Kidney (tissue), 13 donors: ENCODE measurements at regions not wholly inside any gene's neighbourhood (a gene's known extent, or its start where the extent isn't known, plus 50 kb on each side); places are given as distances from the start of the nearest gene placed in this dataset.
"Not testable (repeated sequence)": the region's sequence is repeated elsewhere in the genome, so short reads cannot be mapped to it uniquely, and the experiment has no call there.

Experiments used
- DNase-seq, 5 donors: peaks; one replicate each; pipeline ENCODE4 v3.0.0-alpha.2; 2013 to 2020
- FAIRE-seq: peaks from 2 replicates; lab custom pipeline; 2012; peaks lifted over from hg19 to GRCh38; lab: Jason Lieb, UNC
- H3K27ac ChIP-seq, 2 donors: one replicate each; pipeline ENCODE4 v1.7.0; 2013; ENCODE audit warnings: low read depth in 2 of 2, low read length in 2 of 2, inconsistent platforms in 1 of 2
- H3K27me3 ChIP-seq: one replicate; pipeline ENCODE4 v1.7.1; 2013; ENCODE audit warnings: low read length, inconsistent platforms; ENCODE audit not compliant: control insufficient read depth, insufficient read depth
- H3K36me3 ChIP-seq, 3 donors: one replicate each; pipeline versions ENCODE4 v1.7.0 to v1.7.1; 2013; ENCODE audit warnings: low read length in 3 of 3, control low read depth in 1 of 3, inconsistent platforms in 1 of 3; ENCODE audit not compliant: insufficient read depth in 3 of 3, control insufficient read depth in 2 of 3
- H3K4me1 ChIP-seq, 3 donors: one replicate each; pipeline versions ENCODE4 v1.7.0 to v1.7.1; 2013; ENCODE audit warnings: low read length in 3 of 3, inconsistent platforms in 1 of 3, low read depth in 1 of 3; ENCODE audit not compliant: control insufficient read depth in 2 of 3, insufficient read depth in 2 of 3
- H3K4me3 ChIP-seq, 3 donors: one replicate each; pipeline versions ENCODE4 v1.7.0 to v1.8.1; 2013; ENCODE audit warnings: low read length in 3 of 3, control low read depth in 1 of 3, inconsistent platforms in 1 of 3
- H3K9ac ChIP-seq, 3 donors: one replicate each; pipeline versions ENCODE4 v1.7.0 to v1.7.1; 2013; ENCODE audit warnings: low read length in 3 of 3, control low read depth in 1 of 3, inconsistent platforms in 1 of 3
- H3K9me3 ChIP-seq, 3 donors: one replicate each; pipeline versions ENCODE4 v1.7.0 to v1.7.1; 2013; ENCODE audit warnings: low read length in 3 of 3, control low read depth in 1 of 3, inconsistent platforms in 1 of 3; ENCODE audit not compliant: control insufficient read depth in 2 of 3, insufficient read depth in 1 of 3
- intact Hi-C: fragments of 100-400 bp; cut with DNase I; formaldehyde crosslinking; loops from one replicate; pipeline ENCODE4 v1.11.1; 2022
- TF ChIP-seq, protein P1 (sequence below): IDR thresholded peaks from 3 replicates; pipeline ENCODE4 v1.5.1; 2012; ENCODE audit warnings: mild to moderate bottlenecking, moderate library complexity, borderline replicate concordance; ENCODE audit not compliant: insufficient read depth; ENCODE audit errors: extremely low read depth
- donor health status: control.
- donor health status: control.
- donor health status: control.
- donor health status: control.
- donor health status: control.
- donor health status: DM: yes; HTN: yes; CAD: no.
- donor health status: Normal renal cell carcinoma (clear cell type).

DNA sequence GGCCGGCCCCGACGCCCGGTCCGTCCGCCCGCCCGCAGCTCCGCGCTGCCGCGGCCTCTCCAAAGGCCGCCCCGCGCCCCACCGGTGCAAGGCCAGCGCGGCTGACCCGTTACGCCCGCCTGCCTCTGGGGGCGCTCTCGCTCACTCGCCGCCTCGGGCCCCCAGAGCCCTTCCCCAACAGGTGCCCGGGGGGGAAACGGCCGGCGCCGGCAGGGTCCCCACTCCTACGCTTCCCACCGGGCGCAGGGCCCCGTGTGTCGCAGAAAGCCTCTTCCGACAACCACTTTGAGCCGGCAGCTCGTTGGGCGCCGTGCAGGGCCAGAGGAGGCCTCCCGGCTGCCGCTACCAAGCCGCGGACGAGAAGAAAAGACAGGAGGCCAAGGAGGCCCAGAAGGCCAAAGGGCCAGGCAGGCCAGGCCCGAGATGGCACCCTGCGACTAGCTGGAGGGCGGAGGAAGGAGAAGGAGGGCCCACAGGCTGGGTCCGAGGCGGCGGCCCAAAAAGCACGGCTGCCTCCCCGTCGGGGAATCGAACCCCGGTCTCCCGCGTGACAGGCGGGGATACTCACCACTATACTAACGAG, 64.9 kb upstream of the FCGR2A start:
- Histone ChIP-seq H3K36me3 (no peaks in the 10 kb centered on the region), H3K27me3 (peaks cover 18% of the 10 kb centered on the region), H3K4me3 (peak overlapping the region; percentile 30 to 38 (median 35)), H3K27ac (no peak overlapping the region), H3K9ac (no peak overlapping the region), H3K4me1 (peaks cover 0 to 5% (median 0%) of the 10 kb centered on the region in 3 donors), H3K9me3 (no peaks in the 10 kb centered on the region)
- TF ChIP-seq, protein P1, sequence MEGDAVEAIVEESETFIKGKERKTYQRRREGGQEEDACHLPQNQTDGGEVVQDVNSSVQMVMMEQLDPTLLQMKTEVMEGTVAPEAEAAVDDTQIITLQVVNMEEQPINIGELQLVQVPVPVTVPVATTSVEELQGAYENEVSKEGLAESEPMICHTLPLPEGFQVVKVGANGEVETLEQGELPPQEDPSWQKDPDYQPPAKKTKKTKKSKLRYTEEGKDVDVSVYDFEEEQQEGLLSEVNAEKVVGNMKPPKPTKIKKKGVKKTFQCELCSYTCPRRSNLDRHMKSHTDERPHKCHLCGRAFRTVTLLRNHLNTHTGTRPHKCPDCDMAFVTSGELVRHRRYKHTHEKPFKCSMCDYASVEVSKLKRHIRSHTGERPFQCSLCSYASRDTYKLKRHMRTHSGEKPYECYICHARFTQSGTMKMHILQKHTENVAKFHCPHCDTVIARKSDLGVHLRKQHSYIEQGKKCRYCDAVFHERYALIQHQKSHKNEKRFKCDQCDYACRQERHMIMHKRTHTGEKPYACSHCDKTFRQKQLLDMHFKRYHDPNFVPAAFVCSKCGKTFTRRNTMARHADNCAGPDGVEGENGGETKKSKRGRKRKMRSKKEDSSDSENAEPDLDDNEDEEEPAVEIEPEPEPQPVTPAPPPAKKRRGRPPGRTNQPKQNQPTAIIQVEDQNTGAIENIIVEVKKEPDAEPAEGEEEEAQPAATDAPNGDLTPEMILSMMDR = peak; percentile 22
- FAIRE-seq (no peak), DNase-seq (peak; percentile 57 to 82 (median 73))
- intact Hi-C loops = no loop called here

DNA sequence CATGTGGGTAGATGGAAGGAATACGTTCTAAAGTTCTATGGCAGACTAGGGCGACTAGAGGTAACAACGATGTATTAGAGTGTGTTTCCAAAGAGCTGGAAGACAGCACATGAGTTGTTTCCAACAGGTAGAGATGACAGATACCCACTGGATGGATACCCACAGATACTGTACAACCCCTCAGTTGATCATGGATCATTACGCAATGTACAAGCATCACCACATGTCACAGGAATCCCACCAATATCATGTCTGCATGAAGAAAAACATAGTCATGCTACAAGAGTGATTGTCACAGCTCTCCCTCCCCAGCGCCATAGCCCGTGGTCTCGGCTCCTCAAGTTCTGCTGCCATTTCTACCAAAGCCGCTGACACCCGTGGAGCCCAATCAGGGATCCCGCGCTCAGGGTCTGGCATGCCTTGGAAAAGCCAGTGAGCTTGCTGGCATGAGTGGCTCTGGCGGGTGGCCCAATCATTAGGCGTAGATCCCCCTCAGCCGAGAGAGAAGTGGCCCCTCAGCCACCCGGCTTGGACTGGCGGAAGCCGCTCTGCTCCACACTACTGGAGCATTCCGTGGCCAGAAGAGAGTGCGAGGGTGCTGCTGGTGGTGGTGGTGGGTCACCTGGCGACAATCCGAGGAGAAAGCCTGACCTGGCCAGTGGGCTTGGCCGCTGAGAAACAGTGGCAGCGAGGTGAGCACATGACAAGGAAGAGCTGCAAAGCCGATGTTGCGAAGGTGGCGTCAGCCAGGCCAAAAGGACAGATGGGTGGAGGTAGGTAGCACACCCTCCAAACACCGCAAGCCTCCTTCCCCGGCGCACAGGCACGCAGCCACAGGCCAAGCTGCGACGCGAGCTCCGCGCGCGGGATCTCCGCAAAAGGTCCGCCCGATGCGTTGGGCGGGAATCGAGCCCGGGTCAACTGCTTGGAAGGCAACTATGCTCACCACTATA, 65.7 kb upstream of the FCGR2A start:
- DNase-seq = peak; percentile 14 to 72 (median 21)

DNA sequence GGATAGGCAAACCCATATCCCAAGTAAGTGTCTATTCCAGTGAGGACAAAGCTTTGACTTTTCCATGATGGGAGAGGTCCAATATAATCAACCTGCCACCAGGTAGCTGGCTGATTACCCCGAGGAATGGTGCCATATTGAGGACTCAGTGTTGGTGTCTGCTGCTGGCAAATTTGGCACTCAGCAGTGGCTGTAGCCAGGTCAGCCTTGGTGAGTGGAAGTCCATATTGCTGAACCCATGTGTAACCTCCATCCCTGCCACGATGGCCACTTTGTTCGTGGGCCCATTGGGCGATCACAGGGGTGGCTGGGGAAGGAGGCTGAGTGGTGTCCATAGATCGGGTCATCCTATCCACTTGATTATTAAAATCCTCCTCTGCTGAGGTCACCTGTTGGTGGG, 65.5 kb upstream of the CFAP126 start:
- H3K27ac ChIP-seq, FAIRE-seq, H3K36me3 ChIP-seq, H3K9me3 ChIP-seq, H3K9ac ChIP-seq, DNase-seq, H3K4me1 ChIP-seq, intact Hi-C loops, H3K4me3 ChIP-seq, H3K27me3 ChIP-seq: not testable (repeated sequence)

More for the DNA sequence above, 65.7 kb upstream of the FCGR2A start:
- Histone ChIP-seq H3K27ac (no peak overlapping the region), H3K27me3 (peaks cover 18% of the 10 kb centered on the region), H3K9ac (no peak overlapping the region), H3K4me3 (peak overlapping the region; percentile 21 to 41 (median 35)), H3K9me3 (no peaks in the 10 kb centered on the region), H3K36me3 (no peaks in the 10 kb centered on the region), H3K4me1 (peaks cover 0 to 5% (median 0%) of the 10 kb centered on the region in 3 donors)
- intact Hi-C loops = no loop called here
- TF ChIP-seq, protein P1 = no peak
- FAIRE-seq = no peak

DNA sequence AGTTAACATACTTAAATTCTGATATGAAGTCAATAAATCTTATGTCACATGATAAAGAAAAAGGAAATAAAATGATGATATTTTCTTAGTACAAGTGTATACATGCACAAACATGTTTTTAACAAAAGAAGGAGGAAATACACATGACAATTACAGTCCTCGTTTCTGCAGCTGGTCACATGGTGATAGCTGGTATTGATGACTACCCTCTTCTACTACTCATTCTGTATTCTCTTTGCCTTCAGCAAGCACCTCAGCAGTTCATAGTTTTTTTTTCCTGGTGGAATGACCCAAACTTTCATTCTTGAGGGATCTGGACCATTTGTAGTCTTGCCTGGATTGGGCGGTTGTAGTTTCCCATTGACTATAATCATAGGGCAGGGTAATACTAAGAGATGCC, 64.4 kb upstream of the CFAP126 start:
- TF ChIP-seq, protein P1 = no peak
- FAIRE-seq = no peak
- DNase-seq = no peak
- intact Hi-C loops = no loop called here
- no peak overlapping the region for H3K4me3 ChIP-seq
- H3K9ac ChIP-seq = no peak overlapping the region
- H3K4me1 ChIP-seq = no peaks in the 10 kb centered on the region
- H3K9me3 ChIP-seq = no peaks in the 10 kb centered on the region
- H3K27me3 ChIP-seq = peaks cover 15% of the 10 kb centered on the region
- H3K27ac ChIP-seq = no peak overlapping the region
- H3K36me3 ChIP-seq = no peaks in the 10 kb centered on the region
